ENCODE measurements at regions not wholly inside any gene's neighbourhood (a gene's known extent, or its start where the extent isn't known, plus 50 kb on each side); places are given as distances from the start of the nearest gene placed in this dataset.

GRCh38 chr15:62301993-62302675, 137.0 kb upstream of the C2CD4B start:
- no peaks in the 10 kb centered on the region for H3K9me3 ChIP-seq (ENCODE audit: low read depth, low read length, poor library complexity, severe bottlenecking)
- no TSS peak for BruUV-seq (replicated peaks)
- H3K4me1 ChIP-seq (ENCODE audit: insufficient read depth, low read length, poor library complexity, severe bottlenecking) = no peaks in the 10 kb centered on the region
- TF ChIP-seq CTCF (conservative IDR thresholded peaks at IDR 0.05; ENCODE audit: low read depth, low read length) (no peak), EZH2 (IDR thresholded peaks at IDR 0.05; ENCODE audit: borderline replicate concordance, low read depth, low read length, poor library complexity, severe bottlenecking) (no peak)
- H3K27me3 ChIP-seq (replicated peaks; ENCODE audit: insufficient read depth, low read depth, low read length, poor library complexity) = no peaks in the 10 kb centered on the region
- no peak for DNase-seq (ENCODE audit: low spot score)
- POLR2A ChIA-PET (ENCODE audit: low non-redundant PET) = no interaction called here
- no peaks in the 10 kb centered on the region for H3K36me3 ChIP-seq (ENCODE audit: insufficient read depth, low read length, poor library complexity, severe bottlenecking)
- H3K4me3 ChIP-seq (ENCODE audit: low read depth, low read length, poor library complexity, severe bottlenecking) = no peak overlapping the region
- CTCF ChIA-PET = no interaction called here
- intact Hi-C loops (cut with micrococcal nuclease; ENCODE audit: unreplicated experiment) = loop anchor here (10.0 kb wide), 1 partner anchor 237 kb away; the partner anchor contains the start of genes C2CD4A and VPS13C
- H3K27ac ChIP-seq (ENCODE audit: low read depth, low read length, poor library complexity, severe bottlenecking) = no peak overlapping the region

GRCh38 chr15:62306851-62307504, 141.9 kb upstream of the C2CD4B start:
- POLR2A ChIA-PET (ENCODE audit: low non-redundant PET) = no interaction called here
- intact Hi-C loops (cut with micrococcal nuclease; ENCODE audit: unreplicated experiment) = loop anchor here (2.0 to 10.0 kb wide), 2 partner anchors 242 to 434 kb away; partner anchors contain the start of genes C2CD4A and VPS13C
- DNase-seq (ENCODE audit: low spot score) = peak; percentile 72

GRCh38 chr15:62307551-62307950, 142.5 kb upstream of the C2CD4B start:
- H3K27me3 ChIP-seq (replicated peaks; ENCODE audit: insufficient read depth, low read depth, low read length, poor library complexity) = no peaks in the 10 kb centered on the region
- POLR2A ChIA-PET (ENCODE audit: low non-redundant PET) = no interaction called here
- intact Hi-C loops (cut with micrococcal nuclease; ENCODE audit: unreplicated experiment) = loop anchor here (2.0 to 10.0 kb wide), 2 partner anchors 243 to 435 kb away; partner anchors contain the start of genes C2CD4A and VPS13C
- TF ChIP-seq CTCF (conservative IDR thresholded peaks at IDR 0.05; ENCODE audit: low read depth, low read length) = no peak
- TF ChIP-seq EZH2 (IDR thresholded peaks at IDR 0.05; ENCODE audit: borderline replicate concordance, low read depth, low read length, poor library complexity, severe bottlenecking) = no peak
- no peaks in the 10 kb centered on the region for H3K9me3 ChIP-seq (ENCODE audit: low read depth, low read length, poor library complexity, severe bottlenecking)
- CTCF ChIA-PET = interaction anchor here (0.6 to 1.0 kb wide), 2 partner anchors 473 to 1988 kb away, joined by 4 to 6 read pairs; no protein-coding TSS in a partner anchor
- peak; percentile 9 for DNase-seq (ENCODE audit: low spot score)
- BruUV-seq (replicated peaks) = no TSS peak
- no peaks in the 10 kb centered on the region for H3K4me1 ChIP-seq (ENCODE audit: insufficient read depth, low read length, poor library complexity, severe bottlenecking)
- no peak overlapping the region for H3K4me3 ChIP-seq (ENCODE audit: low read depth, low read length, poor library complexity, severe bottlenecking)
- H3K36me3 ChIP-seq (ENCODE audit: insufficient read depth, low read length, poor library complexity, severe bottlenecking) = no peaks in the 10 kb centered on the region
- no peak overlapping the region for H3K27ac ChIP-seq (ENCODE audit: low read depth, low read length, poor library complexity, severe bottlenecking)

More at GRCh38 chr15:62306851-62307504, 141.9 kb upstream of the C2CD4B start:
- no TSS peak for BruUV-seq (replicated peaks)
- CTCF ChIA-PET = interaction anchor here (0.6 to 1.0 kb wide), 2 partner anchors 473 to 1988 kb away, joined by 4 to 6 read pairs; no protein-coding TSS in a partner anchor
- no peak overlapping the region for H3K27ac ChIP-seq (ENCODE audit: low read depth, low read length, poor library complexity, severe bottlenecking)
- TF ChIP-seq CTCF (conservative IDR thresholded peaks at IDR 0.05; ENCODE audit: low read depth, low read length) = peak; percentile 74
- no peak for TF ChIP-seq EZH2 (IDR thresholded peaks at IDR 0.05; ENCODE audit: borderline replicate concordance, low read depth, low read length, poor library complexity, severe bottlenecking)
- H3K36me3 ChIP-seq (ENCODE audit: insufficient read depth, low read length, poor library complexity, severe bottlenecking) = no peaks in the 10 kb centered on the region
- no peak overlapping the region for H3K4me3 ChIP-seq (ENCODE audit: low read depth, low read length, poor library complexity, severe bottlenecking)
- H3K4me1 ChIP-seq (ENCODE audit: insufficient read depth, low read length, poor library complexity, severe bottlenecking) = no peaks in the 10 kb centered on the region
- no peaks in the 10 kb centered on the region for H3K27me3 ChIP-seq (replicated peaks; ENCODE audit: insufficient read depth, low read depth, low read length, poor library complexity)
- no peaks in the 10 kb centered on the region for H3K9me3 ChIP-seq (ENCODE audit: low read depth, low read length, poor library complexity, severe bottlenecking)

Measured in A673 (cell line).